ENCODE measurements at regions not wholly inside any gene's neighbourhood (a gene's known extent, or its start where the extent isn't known, plus 50 kb on each side); places are given as distances from the start of the nearest gene placed in this dataset.

GRCh38 chr2:396903-397302 is 109.0 kb upstream of the ALKAL2 start:
- no peak for TF ChIP-seq CTCF (CRISPR knock-in tag; IDR thresholded peaks at IDR 0.05)
- TF ChIP-seq CENPBD1 (CRISPR knock-in tag; IDR thresholded peaks at IDR 0.05; ENCODE audit: borderline replicate concordance, low read depth), result no peak
- no peak for TF ChIP-seq NR2C2 (CRISPR knock-in tag; IDR thresholded peaks at IDR 0.05; ENCODE audit: borderline replicate concordance)
- TF ChIP-seq SP2 (CRISPR knock-in tag; IDR thresholded peaks at IDR 0.05), result no peak
- TF ChIP-seq GATAD1 (CRISPR knock-in tag; IDR thresholded peaks at IDR 0.05), result no peak
- TF ChIP-seq EZH2 (conservative IDR thresholded peaks at IDR 0.05; ENCODE audit: low read depth, low read length), result no peak
- no peak for TF ChIP-seq POLR2AphosphoS5 (IDR thresholded peaks at IDR 0.05; ENCODE audit: low read depth, low read length)
- TF ChIP-seq ZNF281 (CRISPR knock-in tag; IDR thresholded peaks at IDR 0.05; ENCODE audit: borderline replicate concordance), result no peak
- no peak for TF ChIP-seq CHD4 (IDR thresholded peaks at IDR 0.05; ENCODE audit: borderline replicate concordance, low read length)
- no peak for TF ChIP-seq FIP1L1 (IDR thresholded peaks at IDR 0.05; ENCODE audit: borderline replicate concordance, insufficient read depth, low read depth, low read length)
- TF ChIP-seq ZNF644 (CRISPR knock-in tag; IDR thresholded peaks at IDR 0.05; ENCODE audit: low read depth), result no peak
- TF ChIP-seq SOX6 (IDR thresholded peaks at IDR 0.05), result no peak
- TF ChIP-seq SOX6 (CRISPR knock-in tag; IDR thresholded peaks at IDR 0.05), result no peak
- TF ChIP-seq ZNF274 (CRISPR knock-in tag; IDR thresholded peaks at IDR 0.05), result no peak
- no peak for TF ChIP-seq ZNF576 (CRISPR knock-in tag; IDR thresholded peaks at IDR 0.05)

Data from HepG2 (cell line).